Parathyroid adenoma (tissue), 2 donors: ENCODE measurements at regions not wholly inside any gene's neighbourhood (a gene's known extent, or its start where the extent isn't known, plus 50 kb on each side); places are given as distances from the start of the nearest gene placed in this dataset.

Source experiments
- H2AFZ ChIP-seq: fragments of 300-600 bp; sonication (generic); one replicate; pipeline ENCODE4 v1.7.0; 2017; ENCODE audit warnings: antibody characterized with exemption, mild to moderate bottlenecking
- H3K27ac ChIP-seq: fragments of 300-600 bp; sonication (generic); one replicate; pipeline ENCODE4 v1.7.0; 2017
- H3K27me3 ChIP-seq: fragments of 300-600 bp; sonication (generic); one replicate; pipeline ENCODE4 v1.7.0; 2017; ENCODE audit warnings: low read length; ENCODE audit not compliant: control insufficient read depth, insufficient read depth
- H3K36me3 ChIP-seq: fragments of 300-600 bp; sonication (generic); one replicate; pipeline ENCODE4 v1.7.0; 2017; ENCODE audit warnings: low read length; ENCODE audit not compliant: control insufficient read depth, insufficient read depth
- H3K4me1 ChIP-seq: fragments of 300-600 bp; sonication (generic); one replicate; pipeline ENCODE4 v1.7.0; 2017; ENCODE audit warnings: control low read depth
- H3K4me2 ChIP-seq: fragments of 300-600 bp; sonication (generic); one replicate; pipeline ENCODE4 v1.7.0; 2017; ENCODE audit warnings: low read length
- H3K4me3 ChIP-seq: fragments of 300-600 bp; sonication (generic); one replicate; pipeline ENCODE4 v1.7.0; 2017; ENCODE audit warnings: low read depth, low read length
- H3K79me2 ChIP-seq: fragments of 300-600 bp; sonication (generic); one replicate; pipeline ENCODE4 v1.7.0; 2017; ENCODE audit warnings: control low read depth
- H3K9ac ChIP-seq: fragments of 300-600 bp; sonication (generic); one replicate; pipeline ENCODE4 v1.7.0; 2017; ENCODE audit warnings: mild to moderate bottlenecking
- H3K9me3 ChIP-seq: fragments of 300-600 bp; sonication (generic); one replicate; pipeline ENCODE4 v1.7.0; 2017; ENCODE audit warnings: low read length; ENCODE audit not compliant: control insufficient read depth
- CTCF ChIP-seq: fragments of 300-600 bp; sonication (generic); IDR thresholded peaks from one replicate; pipeline ENCODE4 v1.7.0; 2017; ENCODE audit warnings: antibody characterized with exemption, mild to moderate bottlenecking
- donor health status: primary hyperparathyroidism.

GRCh38 chr4:89534356-89534755 lies 226.8 kb upstream of the GPRIN3 start:
- Histone ChIP-seq H3K79me2 (no peaks in the 10 kb centered on the region), H3K9me3 (no peaks in the 10 kb centered on the region), H2AFZ (no peak overlapping the region), H3K4me2 (no peak overlapping the region), H3K27me3 (no peaks in the 10 kb centered on the region), H3K4me1 (no peaks in the 10 kb centered on the region), H3K27ac (no peak overlapping the region), H3K4me3 (no peak overlapping the region), H3K9ac (no peak overlapping the region), H3K36me3 (no peaks in the 10 kb centered on the region)
- TF ChIP-seq CTCF = no peak

- no peak overlapping the region for H2AFZ ChIP-seq
These were observed 224.5 kb upstream of the GPRIN3 start for GRCh38 chr4:89531932-89532640.

DNA sequence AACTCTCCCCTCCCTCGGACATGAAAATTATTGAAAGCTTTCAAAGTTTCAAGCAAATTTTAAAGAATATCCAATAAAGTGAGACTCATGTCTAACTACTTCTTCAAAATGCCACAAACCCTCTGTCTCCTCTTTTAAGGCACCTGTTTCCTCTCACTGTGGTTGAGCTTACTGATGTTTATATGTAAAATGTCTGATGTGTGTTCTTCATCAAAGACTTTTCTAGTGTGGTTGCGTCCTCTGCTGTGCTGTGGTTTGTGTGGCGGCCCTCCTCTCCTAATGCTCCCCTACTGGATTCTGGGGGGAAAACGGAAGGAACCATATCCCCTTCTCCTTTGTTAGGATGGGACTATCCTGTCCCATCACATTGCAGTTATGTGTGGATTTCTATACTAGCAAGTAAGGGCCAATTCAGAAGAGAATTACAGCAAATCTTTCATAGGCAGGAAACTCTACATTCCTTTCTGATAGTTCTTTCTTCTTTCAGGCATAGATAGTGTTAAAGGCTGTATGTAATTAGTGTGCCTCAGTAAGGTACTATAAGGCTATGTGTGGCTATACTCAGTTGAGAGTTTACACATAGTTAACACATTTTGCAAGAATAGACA lies 221.0 kb upstream of the GPRIN3 start:
- no peaks in the 10 kb centered on the region for H3K36me3 ChIP-seq
- H3K9ac ChIP-seq = no peak overlapping the region
- H3K4me1 ChIP-seq = no peaks in the 10 kb centered on the region
- H3K4me2 ChIP-seq = no peak overlapping the region
- H3K27me3 ChIP-seq = no peaks in the 10 kb centered on the region
- no peaks in the 10 kb centered on the region for H3K9me3 ChIP-seq
- no peak overlapping the region for H3K4me3 ChIP-seq
- H3K27ac ChIP-seq = no peak overlapping the region
- H2AFZ ChIP-seq = no peak overlapping the region
- TF ChIP-seq CTCF = no peak
- no peaks in the 10 kb centered on the region for H3K79me2 ChIP-seq

More at GRCh38 chr4:89531932-89532640, 224.5 kb upstream of the GPRIN3 start:
- Histone ChIP-seq H3K79me2 (no peaks in the 10 kb centered on the region), H3K4me3 (no peak overlapping the region), H3K9me3 (no peaks in the 10 kb centered on the region), H3K9ac (no peak overlapping the region), H3K4me1 (no peaks in the 10 kb centered on the region), H3K4me2 (no peak overlapping the region), H3K36me3 (no peaks in the 10 kb centered on the region), H3K27me3 (no peaks in the 10 kb centered on the region), H3K27ac (no peak overlapping the region)
- TF ChIP-seq CTCF = no peak

GRCh38 chr4:89521826-89522225 lies 214.2 kb upstream of the GPRIN3 start:
- H3K4me1 ChIP-seq = no peaks in the 10 kb centered on the region
- no peaks in the 10 kb centered on the region for H3K36me3 ChIP-seq
- no peaks in the 10 kb centered on the region for H3K79me2 ChIP-seq
- no peak overlapping the region for H3K4me3 ChIP-seq
- no peak overlapping the region for H3K27ac ChIP-seq
- no peak overlapping the region for H3K9ac ChIP-seq
- TF ChIP-seq CTCF = no peak
- H2AFZ ChIP-seq = no peak overlapping the region
- no peak overlapping the region for H3K4me2 ChIP-seq
- no peaks in the 10 kb centered on the region for H3K9me3 ChIP-seq
- H3K27me3 ChIP-seq = no peaks in the 10 kb centered on the region
